SK-N-SH (cell line): ENCODE measurements at regions not wholly inside any gene's neighbourhood (a gene's known extent, or its start where the extent isn't known, plus 50 kb on each side); places are given as distances from the start of the nearest gene placed in this dataset.

Experiments used
- CTCF ChIA-PET: fragments of 300-600, 350-600 bp; formaldehyde crosslinking; extraction: SDS; loops from one replicate; lab custom pipeline; 2021; lab: Yijun Ruan, JAX
- POLR2A ChIA-PET: fragments of 350-600 bp; sonication (Branson Sonifier 250); formaldehyde crosslinking; extraction: SDS; loops from one replicate; lab custom pipeline; 2020; ENCODE audit warnings: antibody characterized with exemption, inconsistent platforms; lab: Yijun Ruan, JAX
- DNase-seq: peaks from one replicate; pipeline ENCODE4 v3.0.0; 2012
- H2AFZ ChIP-seq: fragments of 200-600 bp; sonication (generic); 2 replicates; pipeline ENCODE4 v1.8.1; 2016; ENCODE audit warnings: antibody characterized with exemption, mild to moderate bottlenecking, low read depth
- H3F3A ChIP-seq: fragments of 200-600 bp; sonication (generic); replicated peaks from 2 replicates; pipeline ENCODE3; 2016; ENCODE audit warnings: antibody characterized with exemption, mild to moderate bottlenecking; ENCODE audit not compliant: insufficient read depth
- H3K27ac ChIP-seq, 2 experiments: fragments of 200-500 bp in 1 of 2; fragments of 200-600 bp in 1 of 2; sonication (Bioruptor generic) in 1 of 2; sonication (generic), shearing (Covaris generic) in 1 of 2; 2 replicates each; pipeline versions ENCODE4 v1.5.1 to v1.6.1; 2014 to 2016; ENCODE audit warnings: low read depth in 2 of 2, inconsistent platforms in 1 of 2, low read length in 1 of 2, mild to moderate bottlenecking in 1 of 2, mixed read lengths in 1 of 2
- H3K27me3 ChIP-seq: fragments of 200-600 bp; sonication (generic), shearing (Covaris generic); 2 replicates; pipeline ENCODE4 v1.6.1; 2016; ENCODE audit warnings: mixed run types; ENCODE audit not compliant: insufficient read depth
- H3K36me3 ChIP-seq, 2 experiments: fragments of 200-500 bp in 1 of 2; fragments of 200-600 bp in 1 of 2; sonication (Bioruptor generic) in 1 of 2; sonication (generic) in 1 of 2; replicated peaks in 1 of 2; 2 replicates each; pipeline versions ENCODE3 to v1.5.1; 2014 to 2016; ENCODE audit warnings: low read length in 1 of 2, mild to moderate bottlenecking in 1 of 2; ENCODE audit not compliant: insufficient read depth in 2 of 2, control insufficient read depth in 1 of 2
- H3K4me1 ChIP-seq, 2 experiments: fragments of 200-500 bp in 1 of 2; fragments of 200-600 bp in 1 of 2; sonication (Bioruptor generic) in 1 of 2; sonication (generic), shearing (Covaris generic) in 1 of 2; 2 replicates each; pipeline versions ENCODE4 v1.5.1 to v1.6.1; 2014 to 2016; ENCODE audit warnings: low read depth in 1 of 2, low read length in 1 of 2, mixed run types in 1 of 2; ENCODE audit not compliant: insufficient read depth in 2 of 2, control insufficient read depth in 1 of 2
- H3K4me2 ChIP-seq: fragments of 200-600 bp; sonication (generic), shearing (Covaris generic); 2 replicates; pipeline ENCODE4 v1.6.1; 2017; ENCODE audit warnings: mixed run types
- H3K4me3 ChIP-seq, 2 experiments: fragments of 200-500 bp in 1 of 2; fragments of 200-600 bp in 1 of 2; sonication (Bioruptor generic) in 1 of 2; sonication (generic), shearing (Covaris generic) in 1 of 2; 2 replicates each; pipeline versions ENCODE4 v1.5.1 to v1.8.1; 2014 to 2016; ENCODE audit warnings: low read depth in 2 of 2, inconsistent platforms in 1 of 2, low read length in 1 of 2, mild to moderate bottlenecking in 1 of 2, mixed read lengths in 1 of 2, moderate library complexity in 1 of 2
- H3K79me2 ChIP-seq: fragments of 200-600 bp; sonication (generic); 2 replicates; pipeline ENCODE4 v1.8.1; 2017; ENCODE audit warnings: mild to moderate bottlenecking; ENCODE audit not compliant: insufficient read depth
- H3K9ac ChIP-seq: fragments of 200-600 bp; sonication (generic); 2 replicates; pipeline ENCODE4 v1.6.1; 2017; ENCODE audit warnings: mixed run types
- H3K9me2 ChIP-seq: fragments of 200-600 bp; sonication (generic); 2 replicates; pipeline ENCODE4 v1.6.1; 2017; ENCODE audit warnings: mixed run types
- H3K9me3 ChIP-seq: fragments of 200-600 bp; sonication (generic); 2 replicates; pipeline ENCODE4 v1.6.1; 2017; ENCODE audit warnings: mixed run types, mild to moderate bottlenecking, moderate library complexity
- H4K20me1 ChIP-seq: fragments of 200-600 bp; sonication (generic); 2 replicates; pipeline ENCODE4 v1.6.1; 2017; ENCODE audit warnings: mild to moderate bottlenecking, mixed run types; ENCODE audit not compliant: insufficient read depth
- CHD2 ChIP-seq: fragments of 150-350 bp; IDR thresholded peaks from 2 replicates; pipeline ENCODE4 v1.6.1; 2018; ENCODE audit warnings: low read length; ENCODE audit not compliant: partially characterized antibody
- ELF1 ChIP-seq: IDR thresholded peaks from 2 replicates; pipeline ENCODE4 v1.4.0; 2012
- EP300 ChIP-seq, 2 experiments: IDR thresholded peaks; 2 replicates each; pipeline versions ENCODE4 v1.4.0 to v1.6.1; 2012; ENCODE audit warnings: borderline replicate concordance in 1 of 2, low read depth in 1 of 2, low read length in 1 of 2
- EZH2phosphoT487 ChIP-seq: fragments of 200-600 bp; sonication (generic); IDR thresholded peaks from 2 replicates; pipeline ENCODE4 v1.6.1; 2017; ENCODE audit warnings: low read depth, mixed run types, mild to moderate bottlenecking, antibody characterized with exemption, moderate library complexity, borderline replicate concordance
- FOXJ3 ChIP-seq: sonication (generic); formaldehyde crosslinking; IDR thresholded peaks from 2 replicates; pipeline ENCODE4 v1.5.1; 2020; ENCODE audit warnings: mild to moderate bottlenecking, missing genetic modification reagents
- IRF3 ChIP-seq: fragments of 150-350 bp; IDR thresholded peaks from 2 replicates; pipeline ENCODE4 v1.6.1; 2016; ENCODE audit warnings: mild to moderate bottlenecking, low read depth, low read length
- MAX ChIP-seq: IDR thresholded peaks from 2 replicates; pipeline ENCODE4 v1.4.0; 2012; ENCODE audit warnings: low read depth
- MEF2A ChIP-seq: IDR thresholded peaks from 2 replicates; pipeline ENCODE4 v1.4.0; 2012; ENCODE audit warnings: low read depth, borderline replicate concordance
- MXI1 ChIP-seq: IDR thresholded peaks from 2 replicates; pipeline ENCODE4 v1.6.1; 2012; ENCODE audit warnings: mild to moderate bottlenecking, low read depth, low read length, improper control_type of control experiment
- PBX3 ChIP-seq: IDR thresholded peaks from 2 replicates; pipeline ENCODE4; 2012
- RAD21 ChIP-seq: IDR thresholded peaks from 2 replicates; pipeline ENCODE4 v1.6.1; 2012; ENCODE audit warnings: mild to moderate bottlenecking, low read length
- REST ChIP-seq: IDR thresholded peaks from 2 replicates; pipeline ENCODE4 v1.6.1; 2012; ENCODE audit warnings: mild to moderate bottlenecking, low read depth, low read length, moderate library complexity
- SMC3 ChIP-seq: IDR thresholded peaks from 2 replicates; pipeline ENCODE4 v1.6.1; 2012; ENCODE audit warnings: low read depth, low read length, improper control_type of control experiment
- TAF1 ChIP-seq: IDR thresholded peaks from 2 replicates; pipeline ENCODE4 v1.6.1; 2012; ENCODE audit warnings: low read depth, mild to moderate bottlenecking, low read length, moderate library complexity, borderline replicate concordance
- TCF12 ChIP-seq: IDR thresholded peaks from 2 replicates; pipeline ENCODE4 v1.4.0; 2012
- TEAD4 ChIP-seq: IDR thresholded peaks from 2 replicates; pipeline ENCODE4 v1.4.0; 2012; ENCODE audit warnings: mild to moderate bottlenecking, borderline replicate concordance; ENCODE audit not compliant: insufficient read depth
- USF1 ChIP-seq: IDR thresholded peaks from 2 replicates; pipeline ENCODE4 v1.4.0; 2012; ENCODE audit warnings: low read depth, borderline replicate concordance
- WGBS: methylation state at CpG from one replicate; pipeline ENCODE4 v1.1.6; 2017; ENCODE audit warnings: low lambda C conversion rate; 5-methylcytosine and 5-hydroxymethylcytosine counted together

GRCh38 chr10:116006508-116006907 lies 266.5 kb downstream of the GFRA1 start:
- Histone ChIP-seq H3K4me3 (no peak overlapping the region), H3K9me2 (no peaks in the 10 kb centered on the region), H3K27ac (no peak overlapping the region), H3K27me3 (no peaks in the 10 kb centered on the region), H3K4me2 (no peak overlapping the region), H3K79me2 (no peaks in the 10 kb centered on the region), H3K9ac (no peak overlapping the region), H2AFZ (no peak overlapping the region), H4K20me1 (no peaks in the 10 kb centered on the region), H3K36me3 (no peaks in the 10 kb centered on the region), H3F3A (no peaks in the 10 kb centered on the region), H3K9me3 (no peaks in the 10 kb centered on the region), H3K4me1 (peaks cover 0 to 5% of the 10 kb centered on the region in 2 experiments; a peak in 1 of 4 replicates)
- POLR2A ChIA-PET, result no interaction called here
- CTCF ChIA-PET, result interaction anchor here (0.7 to 1.1 kb wide), 3 partner anchors 12 to 207 kb away, joined by 3 read pairs; no protein-coding TSS in a partner anchor
- DNase-seq, result no peak
- no peak for TF ChIP-seq EP300 (IDR thresholded peaks at IDR 0.05; ENCODE audit: borderline replicate concordance in 1 of 2, low read depth in 1 of 2, low read length in 1 of 2)
- TF ChIP-seq PBX3, result no peak
- no peak for TF ChIP-seq FOXJ3
- no peak for TF ChIP-seq REST
- no peak for TF ChIP-seq SMC3
- no peak for TF ChIP-seq USF1
- TF ChIP-seq MXI1, result no peak

GRCh38 chr10:116005301-116005700 lies 267.7 kb downstream of the GFRA1 start:
- H3K4me3 ChIP-seq, result no peak overlapping the region
- no peaks in the 10 kb centered on the region for H3F3A ChIP-seq
- POLR2A ChIA-PET, result no interaction called here

More at GRCh38 chr10:116005301-116005700, 267.7 kb downstream of the GFRA1 start:
- Histone ChIP-seq H3K36me3 (no peaks in the 10 kb centered on the region), H3K4me1 (peaks cover 0 to 9% of the 10 kb centered on the region in 2 experiments; a peak in 1 of 4 replicates), H3K4me2 (no peak overlapping the region), H3K9ac (no peak overlapping the region), H2AFZ (no peak overlapping the region), H4K20me1 (no peaks in the 10 kb centered on the region), H3K79me2 (no peaks in the 10 kb centered on the region), H3K9me3 (no peaks in the 10 kb centered on the region), H3K27ac (no peak overlapping the region), H3K9me2 (no peaks in the 10 kb centered on the region), H3K27me3 (no peaks in the 10 kb centered on the region)
- CTCF ChIA-PET, result interaction anchor here (1.1 kb wide), 1 partner anchor 121 kb away, joined by 3 read pairs; no protein-coding TSS in a partner anchor
- no peak for DNase-seq
- WGBS, result 32% methylated on average over 2 of the region's 2 CpGs
- TF ChIP-seq IRF3 (no peak), TEAD4 (no peak), RAD21 (no peak), CHD2 (no peak), MEF2A (no peak), TCF12 (no peak), EZH2phosphoT487 (no peak), MAX (no peak), ELF1 (no peak), MXI1 (no peak), USF1 (no peak), TAF1 (no peak)
